ENCODE measurements at regions not wholly inside any gene's neighbourhood (a gene's known extent, or its start where the extent isn't known, plus 50 kb on each side); places are given as distances from the start of the nearest gene placed in this dataset.

GRCh38 chr17:72399608-72400487 is 279.0 kb downstream of the SOX9 start:
- TF ChIP-seq CTCF (IDR thresholded peaks at IDR 0.05; ENCODE audit: low read depth, low read length, missing control alignments): no peak
- Histone ChIP-seq H3K36me3 (replicated peaks) (peaks cover 15% of the 10 kb centered on the region), H3K27me3 (replicated peaks) (no peaks in the 10 kb centered on the region), H3K27ac (no peak overlapping the region), H3K4me3 (ENCODE audit: low read depth, low read length) (no peak overlapping the region)
- no peak for DNase-seq
- in situ Hi-C loops (cut with HindIII; ENCODE audit: low pct_ligation_motif_present, low sequenced_read_pairs): no loop called here

GRCh38 chr17:72400488-72400827 is 279.6 kb downstream of the SOX9 start:
- Histone ChIP-seq H3K27ac (no peak overlapping the region), H3K36me3 (replicated peaks) (peaks cover 15% of the 10 kb centered on the region), H3K4me3 (ENCODE audit: low read depth, low read length) (no peak overlapping the region), H3K27me3 (replicated peaks) (no peaks in the 10 kb centered on the region)
- in situ Hi-C loops (cut with HindIII; ENCODE audit: low pct_ligation_motif_present, low sequenced_read_pairs): no loop called here
- TF ChIP-seq CTCF (IDR thresholded peaks at IDR 0.05; ENCODE audit: low read depth, low read length, missing control alignments): no peak
- no peak for DNase-seq

GRCh38 chr17:72400863-72401262 is 280.0 kb downstream of the SOX9 start:
- DNase-seq: no peak
- in situ Hi-C loops (cut with HindIII; ENCODE audit: low pct_ligation_motif_present, low sequenced_read_pairs): no loop called here
- no peak for TF ChIP-seq CTCF (IDR thresholded peaks at IDR 0.05; ENCODE audit: low read depth, low read length, missing control alignments)
- H3K36me3 ChIP-seq (replicated peaks): peaks cover 15% of the 10 kb centered on the region
- H3K4me3 ChIP-seq (ENCODE audit: low read depth, low read length): no peak overlapping the region
- H3K27ac ChIP-seq: no peak overlapping the region
- H3K27me3 ChIP-seq (replicated peaks): no peaks in the 10 kb centered on the region

GRCh38 chr17:72401883-72402726 is 281.3 kb downstream of the SOX9 start:
- in situ Hi-C loops (cut with HindIII; ENCODE audit: low pct_ligation_motif_present, low sequenced_read_pairs): no loop called here
- DNase-seq: no peak
- H3K27me3 ChIP-seq (replicated peaks): no peaks in the 10 kb centered on the region
- H3K4me3 ChIP-seq (ENCODE audit: low read depth, low read length): no peak overlapping the region
- H3K27ac ChIP-seq: no peak overlapping the region
- no peak for TF ChIP-seq CTCF (IDR thresholded peaks at IDR 0.05; ENCODE audit: low read depth, low read length, missing control alignments)
- peaks cover 15% of the 10 kb centered on the region for H3K36me3 ChIP-seq (replicated peaks)

- in situ Hi-C loops (cut with HindIII; ENCODE audit: low pct_ligation_motif_present, low sequenced_read_pairs): no loop called here
- no peak overlapping the region for H3K27ac ChIP-seq
- no peak for DNase-seq
- TF ChIP-seq CTCF (IDR thresholded peaks at IDR 0.05; ENCODE audit: low read depth, low read length, missing control alignments): no peak
- no peak overlapping the region for H3K4me3 ChIP-seq (ENCODE audit: low read depth, low read length)
- H3K36me3 ChIP-seq (replicated peaks): peaks cover 15% of the 10 kb centered on the region
- H3K27me3 ChIP-seq (replicated peaks): no peaks in the 10 kb centered on the region
Observed at GRCh38 chr17:72402727-72403210, 281.9 kb downstream of the SOX9 start.

Measured in brain microvascular endothelial cell (primary cell).